Right cardiac atrium (tissue), 5 donors: ENCODE measurements at regions not wholly inside any gene's neighbourhood (a gene's known extent, or its start where the extent isn't known, plus 50 kb on each side); places are given as distances from the start of the nearest gene placed in this dataset.

Experiments used
- ATAC-seq, 2 donors: fragments of 200-7000 bp; cut with Tn5 transposase; one replicate each; pipeline versions ENCODE4 v1.8.0 to v1.9.1; 2020; ENCODE audit warnings: moderate library complexity in 2 of 2, mild to moderate bottlenecking in 1 of 2
- DNase-seq, 3 donors: peaks; one replicate each; pipeline ENCODE4 v3.0.0-alpha.2; 2020
- H3K27ac ChIP-seq: one replicate; pipeline ENCODE4 v1.5.1; 2013; ENCODE audit warnings: mild to moderate bottlenecking, low read length, control low read depth, moderate library complexity
- H3K27me3 ChIP-seq: one replicate; pipeline ENCODE4 v1.6.1; 2013; ENCODE audit not compliant: control insufficient read depth, insufficient read depth
- H3K4me1 ChIP-seq: one replicate; pipeline ENCODE4 v1.6.1; 2013; ENCODE audit warnings: low read length; ENCODE audit not compliant: control insufficient read depth, insufficient read depth
- H3K4me3 ChIP-seq: one replicate; pipeline ENCODE4 v1.5.1; 2013; ENCODE audit warnings: low read length, control low read depth
- H3K9me3 ChIP-seq: one replicate; pipeline ENCODE4 v1.6.1; 2013; ENCODE audit warnings: low read length; ENCODE audit not compliant: control insufficient read depth
- WGBS: extraction: QIAGEN DNeasy Blood & Tissue Kit; methylation state at CpG from one replicate; pipeline ENCODE4 v1.1.7; 2013; 5-methylcytosine and 5-hydroxymethylcytosine counted together
- intact Hi-C, 4 donors: fragments of 100-400 bp; cut with DNase I; formaldehyde crosslinking; loops; one replicate each; pipeline versions ENCODE4 v1.11.0 to v1.14.0; 2022 to 2023
- donor health status: healthy with polysubstance abuse.
- donor health status: DM: no; HTN: yes; CAD: no.
- donor health status: DM: no; HTN: no; CAD: no.
- donor health status: DM: no; HTN: yes; CAD: no; lungs with severe emphysema.
- donor health status: DM: yes; HTN: yes; CAD: no.

DNA sequence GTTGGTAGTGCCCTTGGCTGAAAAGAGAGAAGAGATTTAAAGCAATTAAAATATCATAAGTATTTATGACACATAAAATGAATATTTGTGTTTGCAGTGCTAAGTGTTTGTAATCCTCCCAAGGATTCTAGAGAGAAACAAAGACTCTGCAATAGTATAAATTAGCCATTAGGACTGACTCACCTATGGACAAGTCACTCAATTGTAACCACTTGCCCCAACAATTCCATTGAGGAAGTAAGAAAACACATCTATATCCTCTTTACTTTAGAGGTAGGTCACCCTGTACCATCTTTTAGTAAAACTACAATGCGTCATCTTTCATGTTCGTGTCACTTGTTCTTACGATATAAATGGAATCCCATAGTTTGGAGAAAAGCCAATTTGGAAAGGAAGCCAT lies 85.7 kb upstream of the INHBA start:
- intact Hi-C loops, result no loop called here
- Histone ChIP-seq H3K27me3 (no peaks in the 10 kb centered on the region), H3K27ac (no peak overlapping the region), H3K9me3 (no peaks in the 10 kb centered on the region), H3K4me1 (no peaks in the 10 kb centered on the region), H3K4me3 (no peak overlapping the region)
- no peak for DNase-seq
- 71% methylated on average over 3 of the region's 3 CpGs for WGBS
- ATAC-seq, result no peak

DNA sequence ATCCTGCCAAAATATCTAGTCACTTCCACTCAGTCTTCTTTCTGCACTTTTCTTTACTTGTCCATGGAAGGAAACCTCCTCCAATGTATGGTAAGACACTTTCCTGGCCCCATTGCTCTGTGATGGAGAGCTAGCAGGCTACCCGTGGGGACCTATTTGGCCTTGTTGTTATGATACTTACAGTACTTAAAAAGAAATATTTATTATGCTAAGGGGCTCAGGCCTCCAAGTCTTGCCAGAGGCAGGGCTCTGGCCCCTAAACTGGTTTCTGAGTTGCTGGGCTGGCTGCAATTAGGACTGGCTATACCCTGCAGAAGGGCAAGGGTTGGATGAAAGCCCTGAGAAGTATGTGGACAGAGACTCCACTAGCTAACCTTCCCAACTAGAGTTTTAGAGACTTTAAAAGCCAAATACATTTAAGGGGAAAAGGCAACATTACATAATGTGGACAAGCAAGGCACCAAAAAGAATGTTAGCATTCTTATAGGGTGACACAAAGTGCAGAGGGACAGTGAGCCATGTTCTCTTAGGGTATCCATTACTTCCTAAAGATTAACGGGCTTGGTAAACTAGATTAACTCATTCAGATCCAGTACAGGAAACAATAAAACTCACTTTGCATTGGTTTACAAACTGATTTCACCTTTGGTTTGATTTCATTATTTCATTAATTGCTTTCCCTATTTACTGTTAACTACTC lies 84.9 kb upstream of the INHBA start:
- ATAC-seq, result no peak

DNA sequence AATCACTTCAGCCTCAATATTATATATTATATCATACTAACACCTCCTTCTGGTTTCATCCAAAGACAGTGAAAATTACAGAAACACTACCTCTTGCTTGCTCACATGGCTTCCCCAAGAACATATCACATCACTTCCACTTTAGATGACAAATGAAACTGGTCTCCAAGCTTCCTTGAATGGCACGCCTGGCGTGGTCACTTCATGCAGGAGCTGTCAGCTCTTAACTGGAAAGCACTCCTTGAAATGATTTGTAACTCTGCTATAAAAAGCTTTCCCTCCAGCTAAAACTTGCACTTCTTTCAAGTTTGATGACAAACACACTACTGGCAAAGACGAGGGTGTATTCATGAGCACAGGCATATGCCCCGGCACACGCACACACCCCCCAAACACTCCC lies 84.1 kb upstream of the INHBA start:
- intact Hi-C loops, result no loop called here
- Histone ChIP-seq H3K27me3 (no peaks in the 10 kb centered on the region), H3K4me3 (no peak overlapping the region), H3K27ac (no peak overlapping the region), H3K4me1 (no peaks in the 10 kb centered on the region), H3K9me3 (no peaks in the 10 kb centered on the region)
- WGBS, result 84% methylated on average over 5 of the region's 5 CpGs
- no peak for ATAC-seq
- DNase-seq, result no peak

More for the DNA sequence above, 84.9 kb upstream of the INHBA start:
- Histone ChIP-seq H3K4me3 (no peak overlapping the region), H3K4me1 (no peaks in the 10 kb centered on the region), H3K9me3 (no peaks in the 10 kb centered on the region), H3K27me3 (no peaks in the 10 kb centered on the region), H3K27ac (no peak overlapping the region)
- WGBS, result 56% methylated on average over 2 of the region's 2 CpGs
- intact Hi-C loops, result no loop called here
- DNase-seq, result no peak

DNA sequence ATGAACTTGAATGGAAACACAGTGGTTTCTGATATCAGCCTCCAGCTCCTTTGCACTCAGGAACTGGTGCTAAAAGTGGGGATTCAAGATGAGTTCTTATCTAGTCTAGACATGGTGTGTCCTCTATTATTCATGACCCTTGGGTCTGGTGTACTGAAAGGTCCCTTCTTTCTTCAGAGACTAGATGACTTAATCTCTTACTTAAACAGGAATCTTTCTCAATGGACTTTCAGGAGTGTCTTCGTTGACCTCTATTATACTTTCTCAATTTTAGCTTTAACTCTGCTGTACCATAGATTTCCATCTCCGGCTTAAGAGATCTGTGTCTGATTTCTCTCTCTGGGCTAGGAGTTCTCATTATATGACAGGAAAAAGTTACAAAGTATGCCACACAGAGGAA lies 83.5 kb upstream of the INHBA start:
- no peaks in the 10 kb centered on the region for H3K27me3 ChIP-seq
- WGBS, result 84% methylated on average over 2 of the region's 2 CpGs
- H3K4me1 ChIP-seq, result no peaks in the 10 kb centered on the region
- ATAC-seq (no peak), DNase-seq (no peak)
- H3K4me3 ChIP-seq, result no peak overlapping the region
- intact Hi-C loops, result no loop called here
- no peaks in the 10 kb centered on the region for H3K9me3 ChIP-seq
- no peak overlapping the region for H3K27ac ChIP-seq

DNA sequence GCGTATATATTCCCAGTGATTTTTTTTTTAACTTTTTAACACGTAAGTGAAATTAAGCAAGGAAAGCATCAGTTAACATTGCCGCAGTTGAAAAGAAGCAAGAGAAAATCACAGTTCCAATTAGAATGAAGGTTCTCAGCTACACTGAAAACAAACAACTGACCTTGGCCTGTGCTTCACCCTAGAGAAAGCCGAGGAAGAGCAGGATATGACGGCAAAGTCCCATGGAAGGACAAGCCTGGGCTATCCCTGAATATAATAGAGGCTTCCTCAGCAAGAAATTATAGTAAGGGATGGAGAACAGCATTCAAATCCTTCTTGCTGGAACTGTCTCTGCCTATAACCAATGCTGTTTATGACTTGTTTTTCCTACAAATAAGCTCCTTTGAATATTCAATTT lies 83.0 kb upstream of the INHBA start:
- no peak for ATAC-seq

DNA sequence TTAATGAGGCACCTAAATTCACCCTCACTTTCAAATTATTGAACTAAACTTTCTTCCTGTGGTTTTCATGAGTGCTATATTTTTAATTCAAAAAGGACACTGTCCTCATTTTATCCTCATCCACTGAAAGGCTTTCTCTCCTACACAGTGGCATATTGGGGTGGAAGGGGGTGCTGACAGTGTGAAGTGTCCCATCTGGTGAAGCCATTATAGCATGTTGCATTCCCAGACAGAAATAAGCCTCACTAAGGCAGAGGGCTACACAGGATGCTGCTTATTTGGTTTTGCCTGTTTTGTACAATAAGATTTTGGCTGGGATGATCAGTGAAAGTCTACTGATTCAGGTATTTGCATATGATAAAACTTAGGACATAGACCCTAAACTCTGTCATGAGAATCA lies 82.4 kb upstream of the INHBA start:
- Histone ChIP-seq H3K4me1 (no peaks in the 10 kb centered on the region), H3K27me3 (no peaks in the 10 kb centered on the region), H3K9me3 (no peaks in the 10 kb centered on the region), H3K27ac (no peak overlapping the region), H3K4me3 (no peak overlapping the region)
- ATAC-seq (no peak), DNase-seq (no peak)
- intact Hi-C loops, result no loop called here

More for the DNA sequence above, 83.0 kb upstream of the INHBA start:
- no peaks in the 10 kb centered on the region for H3K9me3 ChIP-seq
- no peak overlapping the region for H3K27ac ChIP-seq
- H3K4me1 ChIP-seq, result no peaks in the 10 kb centered on the region
- intact Hi-C loops, result no loop called here
- DNase-seq, result no peak
- WGBS, result 64% methylated on average over 5 of the region's 5 CpGs
- H3K27me3 ChIP-seq, result no peaks in the 10 kb centered on the region
- H3K4me3 ChIP-seq, result no peak overlapping the region

DNA sequence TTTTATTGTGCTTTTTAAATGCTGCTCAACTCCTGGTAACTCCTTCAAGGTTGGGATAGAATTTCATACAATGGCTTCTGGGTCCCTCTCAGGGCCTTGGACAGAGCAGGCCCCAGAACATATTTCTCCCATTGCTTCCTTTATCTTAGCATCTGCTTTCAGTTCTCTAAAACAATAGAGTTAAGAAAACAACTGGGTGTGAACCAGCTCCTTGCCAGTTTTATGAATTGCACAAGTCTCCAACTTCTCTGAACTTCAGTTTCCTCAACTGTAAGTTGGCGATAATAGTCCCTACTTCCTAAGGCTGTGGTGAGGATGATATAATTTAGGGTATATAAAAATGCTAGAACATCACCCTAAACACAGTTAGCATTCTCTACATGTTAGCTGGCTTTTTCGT lies 77.0 kb upstream of the INHBA start:
- Histone ChIP-seq H3K4me1 (no peaks in the 10 kb centered on the region), H3K9me3 (no peaks in the 10 kb centered on the region), H3K27ac (no peak overlapping the region), H3K4me3 (no peak overlapping the region), H3K27me3 (no peaks in the 10 kb centered on the region)
- peak in 1 of 2 donors; percentile 16 for ATAC-seq
- DNase-seq, result no peak
- intact Hi-C loops, result no loop called here
- 69% methylated on average over 2 of the region's 2 CpGs for WGBS

DNA sequence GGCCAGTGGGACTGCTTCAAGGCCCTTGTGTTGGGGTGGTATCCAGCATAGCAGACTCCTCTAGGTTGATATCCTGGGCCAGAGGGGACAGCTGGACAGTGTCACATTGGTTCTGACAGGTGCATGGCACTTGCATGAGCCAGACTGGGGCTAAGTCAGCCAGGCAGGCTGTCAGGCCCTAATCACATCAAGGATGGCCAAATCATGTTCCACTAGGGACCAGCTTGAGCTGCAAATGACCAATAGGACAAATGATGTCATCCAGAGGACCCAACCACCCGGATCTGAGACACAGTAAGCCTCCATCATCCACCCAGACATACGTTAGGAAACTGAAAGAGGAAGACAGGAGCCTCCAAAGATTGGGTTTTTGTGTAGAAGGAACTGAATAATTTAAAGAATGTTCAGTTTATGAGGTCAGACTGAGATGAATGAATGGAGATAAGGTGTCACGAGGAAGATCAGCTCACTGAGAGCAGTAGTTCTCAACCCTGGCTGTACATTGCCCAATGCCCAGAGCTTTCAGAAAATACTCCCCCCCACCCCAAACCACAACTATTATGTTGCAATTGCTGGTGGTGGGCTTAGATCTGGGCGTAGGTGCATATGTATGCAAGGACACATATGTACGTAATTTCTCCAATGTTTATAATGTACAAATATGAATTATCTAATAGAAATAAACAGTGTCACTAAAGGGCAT lies 75.2 kb upstream of the INHBA start:
- H3K27ac ChIP-seq, result no peak overlapping the region
- H3K9me3 ChIP-seq, result no peaks in the 10 kb centered on the region
- DNase-seq (peak in 1 of 3 donors; percentile 30), ATAC-seq (no peak)
- WGBS, result 62% methylated on average over 5 of the region's 5 CpGs
- H3K4me3 ChIP-seq, result no peak overlapping the region
- H3K4me1 ChIP-seq, result no peaks in the 10 kb centered on the region
- H3K27me3 ChIP-seq, result no peaks in the 10 kb centered on the region
- intact Hi-C loops, result no loop called here

DNA sequence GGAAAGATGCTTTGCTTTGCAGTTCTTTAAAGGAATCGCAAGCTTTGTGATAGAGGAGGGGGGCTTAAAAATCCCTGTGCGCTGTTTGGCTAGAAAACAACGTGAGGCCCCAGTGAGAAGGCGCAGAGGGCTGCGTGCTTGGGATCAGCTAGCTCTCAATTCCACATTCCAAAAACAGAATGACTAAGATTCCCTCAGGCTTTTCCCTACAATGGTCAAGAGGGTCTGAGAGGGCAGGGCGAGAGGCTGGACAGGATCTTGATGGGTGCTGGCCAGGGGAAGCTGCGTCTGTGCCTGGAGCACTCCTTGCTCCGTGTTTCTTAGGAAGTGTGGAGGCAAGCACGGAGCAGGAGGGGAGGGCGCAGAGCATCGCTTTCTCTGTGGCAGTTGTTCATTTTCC lies 72.1 kb upstream of the INHBA start:
- no peaks in the 10 kb centered on the region for H3K27me3 ChIP-seq
- H3K27ac ChIP-seq, result no peak overlapping the region
- intact Hi-C loops, result no loop called here
- no peak overlapping the region for H3K4me3 ChIP-seq
- H3K4me1 ChIP-seq, result no peaks in the 10 kb centered on the region
- 84% methylated on average over 11 of the region's 11 CpGs for WGBS
- ATAC-seq (no peak), DNase-seq (no peak)
- no peaks in the 10 kb centered on the region for H3K9me3 ChIP-seq

DNA sequence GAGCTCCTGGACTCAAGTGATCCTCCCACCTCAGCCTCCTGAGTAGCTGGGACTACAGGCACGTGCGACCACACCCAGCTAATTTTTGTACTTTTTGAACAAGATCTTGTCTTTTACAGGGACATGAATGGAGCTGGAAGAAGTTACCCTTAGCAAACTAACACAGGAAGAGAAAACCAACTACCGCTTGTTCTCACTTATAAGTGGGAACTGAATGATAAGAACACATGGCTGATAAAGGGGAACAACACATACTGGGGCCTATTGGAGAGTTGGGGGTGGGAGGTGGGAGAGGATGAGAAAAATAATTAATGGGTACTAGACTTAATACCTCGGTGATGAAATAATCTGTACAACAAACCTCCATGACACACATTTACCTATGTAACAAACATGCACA lies 70.9 kb upstream of the INHBA start:
- no peak for DNase-seq
- Histone ChIP-seq H3K27me3 (no peaks in the 10 kb centered on the region), H3K4me1 (no peaks in the 10 kb centered on the region), H3K9me3 (no peaks in the 10 kb centered on the region), H3K27ac (no peak overlapping the region), H3K4me3 (no peak overlapping the region)
- intact Hi-C loops, result no loop called here
- 71% methylated on average over 4 of the region's 4 CpGs for WGBS
- ATAC-seq, result no peak

DNA sequence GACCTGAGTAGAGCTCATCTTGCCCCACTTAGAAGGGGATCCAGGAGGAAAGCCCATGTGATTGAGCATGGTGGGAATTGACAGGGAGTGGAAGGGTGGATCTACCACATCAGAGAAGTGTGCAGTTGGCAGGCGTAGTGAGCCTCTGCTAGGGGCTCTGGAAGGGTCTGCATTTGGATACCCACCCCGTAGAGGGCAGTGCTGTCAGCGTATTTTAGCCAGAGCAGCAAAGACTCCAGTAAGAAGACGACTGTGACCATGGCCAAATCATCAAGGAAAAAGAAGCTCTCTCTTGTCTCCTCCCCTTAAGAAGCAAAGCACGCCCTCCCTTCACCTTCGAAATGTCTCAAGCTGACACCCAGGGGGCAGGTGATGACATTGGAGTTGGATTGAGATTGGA lies 68.8 kb upstream of the INHBA start:
- Histone ChIP-seq H3K4me3 (no peak overlapping the region), H3K27me3 (no peaks in the 10 kb centered on the region), H3K9me3 (no peaks in the 10 kb centered on the region), H3K27ac (no peak overlapping the region), H3K4me1 (no peaks in the 10 kb centered on the region)
- DNase-seq (no peak), ATAC-seq (no peak)
- 64% methylated on average over 6 of the region's 6 CpGs for WGBS
- intact Hi-C loops, result no loop called here
